ENCODE measurements at regions not wholly inside any gene's neighbourhood (a gene's known extent, or its start where the extent isn't known, plus 50 kb on each side); places are given as distances from the start of the nearest gene placed in this dataset.
A peak's percentile ranks its signal among the peaks of the same experiment; 100 is the strongest.

DNA sequence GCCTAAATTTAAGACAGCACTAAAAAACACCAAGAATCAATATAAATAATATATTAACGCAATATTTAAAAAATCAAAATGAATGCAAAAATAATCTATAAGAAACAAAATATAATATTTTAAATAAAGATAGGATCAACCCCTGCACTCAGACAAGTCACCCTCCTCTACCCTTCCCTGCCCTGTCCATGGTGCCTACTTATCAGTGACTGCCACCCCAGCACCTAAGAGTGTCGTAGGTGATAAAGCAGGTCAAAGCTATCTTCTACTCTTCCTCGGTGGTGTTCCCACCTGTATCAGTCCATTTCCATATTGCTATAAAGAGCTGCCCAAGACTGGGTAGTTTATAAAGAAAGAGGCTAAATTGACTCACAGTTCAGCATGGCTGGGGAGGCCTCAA is 251.9 kb downstream of the STIM2 start:
- Histone ChIP-seq H3K27me3 (ENCODE audit: control insufficient read depth, insufficient read depth, low read length) (no peaks in the 10 kb centered on the region), H3K36me3 (ENCODE audit: control insufficient read depth, insufficient read depth, low read length) (no peaks in the 10 kb centered on the region), H3K4me3 (ENCODE audit: low read depth, low read length) (no peak overlapping the region)
- TF ChIP-seq, protein P1, sequence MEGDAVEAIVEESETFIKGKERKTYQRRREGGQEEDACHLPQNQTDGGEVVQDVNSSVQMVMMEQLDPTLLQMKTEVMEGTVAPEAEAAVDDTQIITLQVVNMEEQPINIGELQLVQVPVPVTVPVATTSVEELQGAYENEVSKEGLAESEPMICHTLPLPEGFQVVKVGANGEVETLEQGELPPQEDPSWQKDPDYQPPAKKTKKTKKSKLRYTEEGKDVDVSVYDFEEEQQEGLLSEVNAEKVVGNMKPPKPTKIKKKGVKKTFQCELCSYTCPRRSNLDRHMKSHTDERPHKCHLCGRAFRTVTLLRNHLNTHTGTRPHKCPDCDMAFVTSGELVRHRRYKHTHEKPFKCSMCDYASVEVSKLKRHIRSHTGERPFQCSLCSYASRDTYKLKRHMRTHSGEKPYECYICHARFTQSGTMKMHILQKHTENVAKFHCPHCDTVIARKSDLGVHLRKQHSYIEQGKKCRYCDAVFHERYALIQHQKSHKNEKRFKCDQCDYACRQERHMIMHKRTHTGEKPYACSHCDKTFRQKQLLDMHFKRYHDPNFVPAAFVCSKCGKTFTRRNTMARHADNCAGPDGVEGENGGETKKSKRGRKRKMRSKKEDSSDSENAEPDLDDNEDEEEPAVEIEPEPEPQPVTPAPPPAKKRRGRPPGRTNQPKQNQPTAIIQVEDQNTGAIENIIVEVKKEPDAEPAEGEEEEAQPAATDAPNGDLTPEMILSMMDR (IDR thresholded peaks at IDR 0.05; ENCODE audit: insufficient read depth, low read length, poor library complexity, severe bottlenecking): no peak
- no peak for DNase-seq (ENCODE audit: low read depth)

DNA sequence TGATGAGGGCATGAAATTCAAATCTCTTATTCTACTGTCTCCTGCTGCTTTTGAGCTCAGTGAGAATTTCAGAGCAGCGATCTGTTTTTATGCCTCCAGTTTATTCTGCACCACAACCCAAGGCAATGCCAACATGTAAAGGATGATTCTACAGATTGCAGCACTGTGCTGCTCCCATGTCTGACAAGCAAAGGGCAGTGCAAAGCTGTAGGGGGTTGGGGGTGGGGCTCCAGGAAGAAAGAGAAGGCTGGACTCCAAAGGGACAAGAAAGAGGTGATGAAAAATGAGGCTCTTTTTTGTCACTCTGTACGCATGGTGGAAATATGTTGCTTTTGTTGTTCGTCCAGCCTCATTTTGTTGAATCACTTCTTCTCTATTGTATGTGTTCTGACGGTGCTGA is 254.6 kb downstream of the STIM2 start:
- Histone ChIP-seq H3K36me3 (ENCODE audit: control insufficient read depth, insufficient read depth, low read length) (no peaks in the 10 kb centered on the region), H3K27me3 (ENCODE audit: control insufficient read depth, insufficient read depth, low read length) (no peaks in the 10 kb centered on the region), H3K4me3 (ENCODE audit: low read depth, low read length) (no peak overlapping the region)
- TF ChIP-seq, protein P1 (IDR thresholded peaks at IDR 0.05; ENCODE audit: insufficient read depth, low read length, poor library complexity, severe bottlenecking): no peak
- DNase-seq (ENCODE audit: low read depth): no peak

DNA sequence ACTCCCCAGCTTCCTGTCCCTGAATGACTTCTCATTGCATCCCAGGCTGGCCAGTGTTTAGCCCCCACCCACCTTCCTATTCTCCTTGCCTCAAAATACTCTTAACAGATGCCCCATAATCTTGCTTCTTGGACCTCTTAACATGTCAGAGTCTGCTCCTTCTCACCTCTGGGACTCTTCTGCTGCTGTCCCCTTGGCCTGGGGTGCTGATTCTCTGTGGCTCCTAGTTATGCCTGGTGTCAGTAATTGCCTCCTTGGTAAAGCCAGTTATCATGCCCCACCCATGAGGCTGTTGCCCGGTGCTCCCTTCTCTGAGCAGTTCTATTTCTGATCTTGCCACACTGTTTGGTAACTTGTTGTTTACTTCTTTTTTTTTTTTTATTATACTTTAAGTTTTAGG is 256.8 kb downstream of the STIM2 start:
- Histone ChIP-seq H3K36me3 (ENCODE audit: control insufficient read depth, insufficient read depth, low read length) (no peaks in the 10 kb centered on the region), H3K4me3 (ENCODE audit: low read depth, low read length) (no peak overlapping the region), H3K27me3 (ENCODE audit: control insufficient read depth, insufficient read depth, low read length) (no peaks in the 10 kb centered on the region)
- DNase-seq (ENCODE audit: low read depth): no peak
- TF ChIP-seq, protein P1 (IDR thresholded peaks at IDR 0.05; ENCODE audit: insufficient read depth, low read length, poor library complexity, severe bottlenecking): no peak

DNA sequence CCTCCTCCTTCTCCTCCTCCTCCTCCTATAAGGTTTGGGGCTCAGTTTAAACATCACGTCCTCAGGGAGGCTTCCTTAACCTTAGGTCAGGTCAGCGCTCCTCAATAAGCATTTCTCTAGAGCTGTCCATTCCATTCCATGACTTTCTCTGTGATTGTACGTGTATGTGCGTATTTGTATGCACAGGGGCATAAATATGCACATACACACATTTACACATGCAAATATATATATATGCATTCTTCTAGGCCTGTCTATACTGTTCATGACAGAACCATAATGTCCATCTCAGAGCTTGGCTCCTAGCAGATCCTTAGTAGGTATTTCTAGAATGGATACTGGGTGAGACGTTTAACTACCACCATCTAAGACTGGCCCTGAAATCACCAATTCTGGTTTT is 258.6 kb downstream of the STIM2 start:
- H3K27me3 ChIP-seq (ENCODE audit: control insufficient read depth, insufficient read depth, low read length): no peaks in the 10 kb centered on the region
- TF ChIP-seq, protein P1 (IDR thresholded peaks at IDR 0.05; ENCODE audit: insufficient read depth, low read length, poor library complexity, severe bottlenecking): no peak

DNA sequence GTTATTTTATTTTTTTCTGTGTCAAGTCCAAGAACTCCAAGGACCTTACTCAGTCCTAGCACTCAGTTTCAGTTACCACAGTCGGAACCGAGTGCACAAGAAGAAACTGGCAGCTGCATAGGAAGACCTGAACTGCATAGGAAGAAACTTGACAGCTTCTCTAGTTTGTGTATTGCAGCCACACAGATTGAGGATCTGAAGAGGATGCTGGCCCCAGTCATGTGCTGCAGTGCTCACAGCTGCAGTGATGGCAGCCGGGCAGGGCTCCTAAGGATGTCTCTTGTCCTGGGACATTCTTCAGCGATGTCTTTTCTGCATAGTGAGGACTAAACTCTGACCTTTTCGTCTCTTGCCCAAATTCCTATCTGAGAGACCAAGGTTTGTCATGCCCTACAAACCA is 261.2 kb downstream of the STIM2 start:
- Histone ChIP-seq H3K36me3 (ENCODE audit: control insufficient read depth, insufficient read depth, low read length) (no peaks in the 10 kb centered on the region), H3K27me3 (ENCODE audit: control insufficient read depth, insufficient read depth, low read length) (no peaks in the 10 kb centered on the region), H3K4me3 (ENCODE audit: low read depth, low read length) (no peak overlapping the region)
- TF ChIP-seq, protein P1 (IDR thresholded peaks at IDR 0.05; ENCODE audit: insufficient read depth, low read length, poor library complexity, severe bottlenecking): no peak
- DNase-seq (ENCODE audit: low read depth): no peak

More for the DNA sequence above, 258.6 kb downstream of the STIM2 start:
- DNase-seq (ENCODE audit: low read depth): no peak
- H3K36me3 ChIP-seq (ENCODE audit: control insufficient read depth, insufficient read depth, low read length): no peaks in the 10 kb centered on the region
- no peak overlapping the region for H3K4me3 ChIP-seq (ENCODE audit: low read depth, low read length)

DNA sequence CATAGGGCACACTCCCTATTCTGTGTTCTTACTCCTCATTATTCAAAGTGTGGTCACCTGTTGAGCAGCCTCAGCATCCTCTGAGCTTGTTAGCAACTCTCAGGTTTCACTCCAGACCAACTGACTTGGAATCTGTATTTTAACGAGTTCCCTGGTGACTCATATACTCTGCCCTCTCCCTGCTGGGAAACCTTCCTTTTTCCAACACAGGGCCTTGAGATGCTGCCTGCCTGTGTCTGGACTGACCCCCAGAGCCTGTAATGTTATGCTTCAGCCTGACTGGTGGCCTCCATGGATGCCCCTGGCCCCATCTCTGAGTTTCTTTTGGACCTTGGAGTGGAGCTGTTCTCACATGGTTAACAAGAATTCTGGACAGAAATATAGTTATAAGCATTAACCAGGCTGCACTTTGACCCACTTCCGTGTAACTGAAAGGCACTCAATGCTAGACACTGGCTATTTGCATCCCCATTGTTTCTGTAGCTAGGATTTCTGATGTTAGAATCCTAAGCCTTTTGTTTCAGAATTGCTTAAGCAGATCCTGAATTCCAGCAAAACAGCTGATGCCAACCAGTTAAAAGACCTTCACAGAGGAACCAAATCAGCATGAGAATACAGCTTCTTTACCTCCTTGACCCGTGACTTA is 262.6 kb downstream of the STIM2 start:
- Histone ChIP-seq H3K36me3 (ENCODE audit: control insufficient read depth, insufficient read depth, low read length) (no peaks in the 10 kb centered on the region), H3K27me3 (ENCODE audit: control insufficient read depth, insufficient read depth, low read length) (no peaks in the 10 kb centered on the region), H3K4me3 (ENCODE audit: low read depth, low read length) (no peak overlapping the region)
- TF ChIP-seq, protein P1 (IDR thresholded peaks at IDR 0.05; ENCODE audit: insufficient read depth, low read length, poor library complexity, severe bottlenecking): no peak
- DNase-seq (ENCODE audit: low read depth): peak; percentile 18
